ENCODE measurements at regions not wholly inside any gene's neighbourhood (a gene's known extent, or its start where the extent isn't known, plus 50 kb on each side); places are given as distances from the start of the nearest gene placed in this dataset.
A peak's percentile ranks its signal among the peaks of the same experiment; 100 is the strongest.

DNA sequence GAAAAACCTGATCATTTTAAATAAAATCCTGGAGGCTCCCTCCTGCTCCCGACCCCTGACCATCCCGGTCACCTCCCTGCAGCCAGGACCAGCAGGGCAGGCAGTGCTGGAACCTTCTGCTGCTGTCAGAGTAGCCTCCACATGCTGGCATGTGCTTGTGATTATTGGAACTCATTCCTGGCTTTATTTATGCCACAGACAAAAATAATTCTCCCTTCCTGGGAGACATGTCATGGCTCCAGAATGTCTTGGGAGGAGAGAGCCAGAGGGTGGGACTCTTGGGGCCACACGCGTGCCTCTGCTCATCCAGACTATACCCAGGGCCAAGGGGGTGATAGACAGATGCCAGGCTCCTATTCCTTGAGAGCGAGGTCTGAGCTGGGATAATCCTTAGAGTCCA is 183.6 kb upstream of the RAB4A start:
- TF ChIP-seq, protein P1, sequence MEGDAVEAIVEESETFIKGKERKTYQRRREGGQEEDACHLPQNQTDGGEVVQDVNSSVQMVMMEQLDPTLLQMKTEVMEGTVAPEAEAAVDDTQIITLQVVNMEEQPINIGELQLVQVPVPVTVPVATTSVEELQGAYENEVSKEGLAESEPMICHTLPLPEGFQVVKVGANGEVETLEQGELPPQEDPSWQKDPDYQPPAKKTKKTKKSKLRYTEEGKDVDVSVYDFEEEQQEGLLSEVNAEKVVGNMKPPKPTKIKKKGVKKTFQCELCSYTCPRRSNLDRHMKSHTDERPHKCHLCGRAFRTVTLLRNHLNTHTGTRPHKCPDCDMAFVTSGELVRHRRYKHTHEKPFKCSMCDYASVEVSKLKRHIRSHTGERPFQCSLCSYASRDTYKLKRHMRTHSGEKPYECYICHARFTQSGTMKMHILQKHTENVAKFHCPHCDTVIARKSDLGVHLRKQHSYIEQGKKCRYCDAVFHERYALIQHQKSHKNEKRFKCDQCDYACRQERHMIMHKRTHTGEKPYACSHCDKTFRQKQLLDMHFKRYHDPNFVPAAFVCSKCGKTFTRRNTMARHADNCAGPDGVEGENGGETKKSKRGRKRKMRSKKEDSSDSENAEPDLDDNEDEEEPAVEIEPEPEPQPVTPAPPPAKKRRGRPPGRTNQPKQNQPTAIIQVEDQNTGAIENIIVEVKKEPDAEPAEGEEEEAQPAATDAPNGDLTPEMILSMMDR (IDR thresholded peaks at IDR 0.05) = no peak
- no peak for TF ChIP-seq POLR2A (IDR thresholded peaks at IDR 0.05)
- intact Hi-C loops (cut with DNase I) = no loop called here
- Histone ChIP-seq H3K4me3 (no peak overlapping the region), H3K36me3 (replicated peaks in 1 of 2) (no peaks in the 10 kb centered on the region), H3K27ac (no peak overlapping the region), H3K9me3 (replicated peaks in 1 of 3) (peaks cover 0 to 3% (median 0%) of the 10 kb centered on the region in 3 donors), H3K4me1 (replicated peaks in 1 of 2) (no peaks in the 10 kb centered on the region), H3K27me3 (no peaks in the 10 kb centered on the region)
- DNase-seq = peak in 1 of 7 donors; percentile 27
- WGBS, 4 donors = 81 to 89% (median 87%) methylated on average over 5 of the region's 5 CpGs

DNA sequence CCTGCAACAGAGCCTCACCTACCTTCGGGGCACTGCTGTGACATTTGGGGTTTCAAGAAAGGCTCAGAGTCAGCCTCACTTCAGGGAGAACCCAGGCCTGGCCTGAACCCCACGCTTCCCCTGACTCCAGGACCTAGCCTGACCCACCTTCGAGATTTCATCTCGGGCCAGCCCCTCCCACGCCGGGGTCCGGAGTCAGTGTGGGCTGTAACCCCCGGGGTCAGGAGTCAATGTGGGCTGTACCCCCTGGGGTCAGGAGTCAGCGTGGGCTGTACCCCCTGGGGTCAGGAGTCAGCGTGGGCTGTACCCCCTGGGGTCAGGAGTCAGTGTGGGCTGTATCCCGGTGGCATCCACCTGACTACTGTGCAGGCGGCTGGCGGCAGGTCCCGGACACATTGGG is 183.0 kb upstream of the RAB4A start:
- TF ChIP-seq POLR2A (IDR thresholded peaks at IDR 0.05) = no peak
- TF ChIP-seq, protein P1 (IDR thresholded peaks at IDR 0.05) = no peak
- Histone ChIP-seq H3K27me3 (no peaks in the 10 kb centered on the region), H3K4me3 (no peak overlapping the region), H3K4me1 (replicated peaks in 1 of 2) (no peaks in the 10 kb centered on the region), H3K27ac (no peak overlapping the region), H3K9me3 (replicated peaks in 1 of 3) (no peaks in the 10 kb centered on the region), H3K36me3 (replicated peaks in 1 of 2) (no peaks in the 10 kb centered on the region)
- peak in 1 of 7 donors; percentile 13 for DNase-seq
- WGBS, 4 donors = 78 to 100% (median 90%) methylated on average over 6 to 14 of the region's 14 CpGs
- intact Hi-C loops (cut with DNase I) = no loop called here

DNA sequence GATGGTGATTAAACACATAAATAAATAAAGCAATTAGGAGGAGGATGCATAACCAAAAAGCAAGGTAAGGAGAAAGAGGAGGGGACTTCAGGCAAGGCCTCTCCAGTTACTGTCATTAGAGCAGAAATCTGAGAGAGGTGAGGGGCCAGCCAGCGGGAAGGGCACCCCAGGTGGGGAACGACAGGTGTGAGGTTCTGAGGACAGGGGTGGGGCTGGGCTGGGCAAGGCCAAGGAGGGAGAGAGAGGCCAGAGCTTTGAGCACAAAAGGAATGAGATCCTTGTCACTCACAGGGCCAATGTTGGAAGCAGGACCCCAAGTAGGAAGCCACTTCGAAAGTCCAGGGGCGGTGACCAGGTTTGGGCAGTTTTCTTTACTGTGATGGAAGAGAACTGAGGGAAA is 182.2 kb upstream of the RAB4A start:
- H3K9me3 ChIP-seq (replicated peaks in 1 of 3) = no peaks in the 10 kb centered on the region
- H3K27me3 ChIP-seq = no peaks in the 10 kb centered on the region
- TF ChIP-seq POLR2A (IDR thresholded peaks at IDR 0.05) = no peak
- TF ChIP-seq, protein P1 (IDR thresholded peaks at IDR 0.05) = no peak
- no peaks in the 10 kb centered on the region for H3K36me3 ChIP-seq (replicated peaks in 1 of 2)
- 78 to 96% (median 91%) methylated on average over 4 of the region's 4 CpGs for WGBS, 4 donors
- no peaks in the 10 kb centered on the region for H3K4me1 ChIP-seq (replicated peaks in 1 of 2)
- intact Hi-C loops (cut with DNase I) = no loop called here
- H3K4me3 ChIP-seq = no peak overlapping the region
- peak in 1 of 7 donors; percentile 9 for DNase-seq
- no peak overlapping the region for H3K27ac ChIP-seq

DNA sequence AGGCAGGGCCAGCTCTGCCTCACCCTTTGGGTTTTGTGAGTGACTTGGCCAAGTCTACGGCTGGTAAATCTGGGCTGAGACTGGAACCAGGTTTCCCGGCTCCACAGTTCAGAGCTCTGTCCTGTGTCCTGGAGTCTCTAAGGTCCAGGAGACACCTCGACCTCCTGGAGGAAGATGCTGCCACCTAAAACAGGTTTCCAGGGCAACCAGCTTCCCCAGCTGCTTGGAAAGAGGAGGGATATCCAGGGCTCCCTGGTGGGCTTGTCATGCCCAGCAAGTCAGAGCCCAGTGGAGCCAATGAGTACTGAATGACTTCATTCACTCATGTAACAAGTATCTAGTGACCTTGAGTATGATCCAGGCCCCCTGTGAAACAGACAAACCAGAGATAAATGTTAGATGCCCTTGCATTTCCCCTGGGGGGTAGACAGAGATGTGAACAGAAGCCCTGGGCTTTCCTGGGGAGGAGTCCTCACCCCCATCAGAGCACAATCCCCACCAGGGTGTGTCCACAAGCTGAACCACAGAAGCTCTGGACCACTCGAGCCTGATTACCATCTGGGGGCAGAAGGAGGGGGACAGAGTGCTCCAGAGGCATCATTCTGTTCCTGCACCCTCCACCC is 181.2 kb upstream of the RAB4A start:
- H3K9me3 ChIP-seq (replicated peaks in 1 of 3) = no peaks in the 10 kb centered on the region
- no peak overlapping the region for H3K4me3 ChIP-seq
- WGBS, 4 donors = 74 to 84% (median 78%) methylated on average over 4 of the region's 4 CpGs
- peak in 1 of 7 donors; percentile 30 for DNase-seq
- intact Hi-C loops (cut with DNase I) = no loop called here
- no peaks in the 10 kb centered on the region for H3K36me3 ChIP-seq (replicated peaks in 1 of 2)
- no peak for TF ChIP-seq POLR2A (IDR thresholded peaks at IDR 0.05)
- TF ChIP-seq, protein P1 (IDR thresholded peaks at IDR 0.05) = no peak
- no peaks in the 10 kb centered on the region for H3K27me3 ChIP-seq
- no peaks in the 10 kb centered on the region for H3K4me1 ChIP-seq (replicated peaks in 1 of 2)
- H3K27ac ChIP-seq = no peak overlapping the region
